GM12878 (cell line): ENCODE measurements at regions not wholly inside any gene's neighbourhood (a gene's known extent, or its start where the extent isn't known, plus 50 kb on each side); places are given as distances from the start of the nearest gene placed in this dataset.

Experiments used
- ATAC-seq: fragments of 200-7000 bp; cut with Tn5 transposase; 3 replicates; pipeline ENCODE4 v1.9.1; 2020; ENCODE audit warnings: mild to moderate bottlenecking, moderate library complexity
- BruUV-seq: library from RNA; stranded (reverse); fragments of 400-500 nt; replicated peaks from 2 replicates; lab custom pipeline; 2021; lab: Mats Ljungman, UMichigan
- CTCF ChIA-PET: fragments of 300-600 bp; sonication (Branson Sonifier 250); formaldehyde crosslinking; extraction: SDS; loops from one replicate; lab custom pipeline; 2021; ENCODE audit warnings: inconsistent platforms; lab: Yijun Ruan, JAX
- POLR2A ChIA-PET: fragments of 350-600 bp; formaldehyde crosslinking; extraction: SDS; loops from one replicate; lab custom pipeline; 2021; ENCODE audit warnings: inconsistent platforms; lab: Charles Lee
- RAD21 ChIA-PET: fragments of 300-600 bp; sonication (Branson Sonifier 250); formaldehyde crosslinking; loops from one replicate; lab custom pipeline; 2023; ENCODE audit warnings: antibody characterized with exemption; ENCODE audit not compliant: unreplicated experiment; lab: Charles Lee
- SMC1A ChIA-PET: fragments of 300-600 bp; sonication (Branson Sonifier 250); formaldehyde crosslinking; loops from one replicate; lab custom pipeline; 2023; ENCODE audit not compliant: unreplicated experiment, uncharacterized antibody; lab: Charles Lee
- DNase-seq: peaks from one replicate; pipeline ENCODE4 v3.0.0-alpha.2; 2011; ENCODE audit warnings: low read depth, low spot score
- FAIRE-seq: peaks from 3 replicates; lab custom pipeline; 2011; peaks lifted over from hg19 to GRCh38; lab: Jason Lieb, UNC
- H2AFZ ChIP-seq: 2 replicates; pipeline ENCODE4 v1.6.0; 2011; ENCODE audit warnings: low read depth, low read length, control low read depth; ENCODE audit not compliant: control insufficient read depth
- H3K27ac ChIP-seq: 2 replicates; pipeline ENCODE4 v1.5.1; 2011; ENCODE audit warnings: control low read depth; ENCODE audit not compliant: control insufficient read depth, insufficient read depth
- H3K27me3 ChIP-seq, 2 experiments: replicated peaks in 1 of 2; 2 replicates each; pipeline versions ENCODE4 v1.6.0 to v1.6.1; 2011; ENCODE audit warnings: low read length in 1 of 2; ENCODE audit not compliant: control insufficient read depth in 2 of 2, insufficient read depth in 2 of 2
- H3K36me3 ChIP-seq, 2 experiments: 2 replicates each; pipeline ENCODE4 v1.5.1; 2011; ENCODE audit warnings: low read length in 1 of 2; ENCODE audit not compliant: control insufficient read depth in 2 of 2, insufficient read depth in 2 of 2
- H3K4me1 ChIP-seq: 2 replicates; pipeline ENCODE4 v1.6.1; 2011; ENCODE audit warnings: mild to moderate bottlenecking, low read length, moderate library complexity, mixed read lengths; ENCODE audit not compliant: control insufficient read depth, insufficient read depth
- H3K4me2 ChIP-seq: 2 replicates; pipeline ENCODE4 v1.6.0; 2011; ENCODE audit warnings: control low read depth; ENCODE audit not compliant: control insufficient read depth, insufficient read depth
- H3K4me3 ChIP-seq: fragments of 200-600 bp; sonication (generic); 2 replicates; pipeline ENCODE4 v1.5.1; 2016
- H3K79me2 ChIP-seq: 2 replicates; pipeline ENCODE4 v1.6.0; 2011; ENCODE audit warnings: low read length; ENCODE audit not compliant: control insufficient read depth, insufficient read depth
- H3K9ac ChIP-seq: 2 replicates; pipeline ENCODE4 v1.8.0; 2011; ENCODE audit warnings: low read length, control low read depth, mixed read lengths; ENCODE audit not compliant: control insufficient read depth, insufficient read depth
- H3K9me3 ChIP-seq: replicated peaks from 3 replicates; pipeline ENCODE4 v1.5.1; 2011; ENCODE audit warnings: mild to moderate bottlenecking, low read length; ENCODE audit not compliant: control insufficient read depth, insufficient read depth
- H4K20me1 ChIP-seq: 2 replicates; pipeline ENCODE4 v1.6.0; 2011; ENCODE audit not compliant: control insufficient read depth, insufficient read depth
- ATF7 ChIP-seq: fragments of 450-650 bp; IDR thresholded peaks from 2 replicates; pipeline ENCODE4 v1.6.1; 2016; ENCODE audit warnings: low read depth, mild to moderate bottlenecking
- BHLHE40 ChIP-seq, 2 experiments: fragments of 450-650 bp in 1 of 2; IDR thresholded peaks; 2 replicates each; pipeline ENCODE4 v1.6.1; 2011 to 2017; ENCODE audit warnings: low read depth in 2 of 2, borderline replicate concordance in 1 of 2, improper control_type of control experiment in 1 of 2, low read length in 1 of 2, mild to moderate bottlenecking in 1 of 2
- CHD4 ChIP-seq: fragments of 200-600 bp; sonication (generic); IDR thresholded peaks from 2 replicates; pipeline ENCODE4 v1.6.1; 2016; ENCODE audit warnings: mild to moderate bottlenecking
- HCFC1 ChIP-seq: fragments of 150-350 bp; IDR thresholded peaks from 2 replicates; pipeline ENCODE4 v1.6.1; 2014; ENCODE audit warnings: low read length
- KDM1A ChIP-seq: fragments of 200-600 bp; sonication (generic); IDR thresholded peaks from 2 replicates; pipeline ENCODE4 v1.6.1; 2016; ENCODE audit warnings: borderline replicate concordance
- NBN ChIP-seq: fragments of 450-650 bp; IDR thresholded peaks from 2 replicates; pipeline ENCODE4 v1.6.1; 2016
- RB1 ChIP-seq: fragments of 450-650 bp; formaldehyde crosslinking; IDR thresholded peaks from 2 replicates; pipeline ENCODE4 v1.6.1; 2017; ENCODE audit warnings: mild to moderate bottlenecking, borderline replicate concordance
- SP1 ChIP-seq: IDR thresholded peaks from one replicate; pipeline ENCODE4 v1.6.1; 2011; ENCODE audit warnings: low read depth, low read length
- WRNIP1 ChIP-seq: IDR thresholded peaks from 2 replicates; pipeline ENCODE4 v1.6.1; 2011; ENCODE audit warnings: low read depth, low read length, improper control_type of control experiment, borderline replicate concordance
- ZBTB4 ChIP-seq: fragments of 450-650 bp; formaldehyde crosslinking; IDR thresholded peaks from 2 replicates; pipeline ENCODE4 v1.4.0; 2022; ENCODE audit warnings: mild to moderate bottlenecking, moderate library complexity
- ZBTB40 ChIP-seq: fragments of 450-650 bp; IDR thresholded peaks from 2 replicates; pipeline ENCODE4 v1.6.1; 2016; ENCODE audit warnings: mild to moderate bottlenecking, moderate library complexity, borderline replicate concordance
- ZNF217 ChIP-seq: fragments of 450-650 bp; IDR thresholded peaks from 2 replicates; pipeline ENCODE4 v1.6.1; 2017; ENCODE audit warnings: antibody characterized with exemption, mild to moderate bottlenecking
- ZNF274 ChIP-seq: IDR thresholded peaks from one replicate; pipeline ENCODE4 v1.8.0; 2011; ENCODE audit not compliant: insufficient read length, insufficient read depth
- ZZZ3 ChIP-seq: IDR thresholded peaks from 2 replicates; pipeline ENCODE4 v1.6.1; 2011; ENCODE audit warnings: low read depth; ENCODE audit not compliant: control insufficient read depth, insufficient read length
- WGBS: methylation state at CpG from one replicate; pipeline ENCODE4 v1.1.6; 2016; ENCODE audit warnings: low lambda C conversion rate; ENCODE audit not compliant: insufficient replicate concordance, insufficient coverage; ENCODE audit errors: missing lambda C conversion rate; 5-methylcytosine and 5-hydroxymethylcytosine counted together
- in situ Hi-C: fragments of 300-500 bp; cut with MboI; formaldehyde crosslinking; loops from 9 replicates; pipeline ENCODE4 v1.14.3; 2018; ENCODE audit warnings: mixed read lengths
- intact Hi-C: fragments of 100-400 bp; cut with micrococcal nuclease; formaldehyde crosslinking; loops from one replicate; pipeline ENCODE4 v1.14.2; 2022; ENCODE audit not compliant: unreplicated experiment
- TF ChIP-seq, protein P1 (sequence below): IDR thresholded peaks from 2 replicates; pipeline ENCODE4 v1.6.1; 2011; ENCODE audit warnings: low read depth, mild to moderate bottlenecking, low read length, moderate library complexity, borderline replicate concordance; ENCODE audit errors: extremely low read depth

- ChIA-PET RAD21 (no interaction called here), POLR2A (no interaction called here), CTCF (no interaction called here), SMC1A (no interaction called here)
- Histone ChIP-seq H3K27me3 (no peaks in the 10 kb centered on the region; a peak in 1 of 4 replicates), H2AFZ (no peak overlapping the region), H3K27ac (no peak overlapping the region), H3K9me3 (no peaks in the 10 kb centered on the region), H3K36me3 (no peaks in the 10 kb centered on the region), H3K4me2 (no peak overlapping the region), H3K9ac (no peak overlapping the region), H3K4me3 (no peak overlapping the region), H3K4me1 (no peaks in the 10 kb centered on the region), H4K20me1 (no peaks in the 10 kb centered on the region; the same call in 1 of the 2 replicates), H3K79me2 (no peaks in the 10 kb centered on the region)
- in situ Hi-C loops, result no loop called here
- intact Hi-C loops, result no loop called here
- no peak for ATAC-seq
- no peak for FAIRE-seq
- no peak for DNase-seq
- 5% methylated on average over 14 of the region's 14 CpGs for WGBS
- no TSS peak for BruUV-seq
- no peak for TF ChIP-seq ZZZ3
- TF ChIP-seq ZBTB40, result no peak
- no peak for TF ChIP-seq NBN
- TF ChIP-seq CHD4, result no peak
- no peak for TF ChIP-seq RB1
- no peak for TF ChIP-seq ZNF217
- TF ChIP-seq SP1, result no peak
- TF ChIP-seq, protein P1, sequence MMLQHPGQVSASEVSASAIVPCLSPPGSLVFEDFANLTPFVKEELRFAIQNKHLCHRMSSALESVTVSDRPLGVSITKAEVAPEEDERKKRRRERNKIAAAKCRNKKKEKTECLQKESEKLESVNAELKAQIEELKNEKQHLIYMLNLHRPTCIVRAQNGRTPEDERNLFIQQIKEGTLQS, result no peak
- TF ChIP-seq ZNF274, result no peak
- TF ChIP-seq ATF7, result no peak
- TF ChIP-seq ZBTB4 (CRISPR knock-in tag), result no peak
- TF ChIP-seq HCFC1, result no peak
- no peak for TF ChIP-seq WRNIP1
- no peak for TF ChIP-seq KDM1A
- no peak for TF ChIP-seq BHLHE40 (IDR thresholded peaks at IDR 0.05; ENCODE audit: borderline replicate concordance in 1 of 2, low read depth in 2 of 2, low read length in 1 of 2)
These were observed 148.6 kb upstream of the PPP1R26 start for GRCh38 chr9:135330685-135331590.
